Ishikawa (cell line): ENCODE measurements at regions not wholly inside any gene's neighbourhood (a gene's known extent, or its start where the extent isn't known, plus 50 kb on each side); places are given as distances from the start of the nearest gene placed in this dataset.

Source experiments
- CEBPB ChIP-seq: IDR thresholded peaks from 2 replicates; pipeline ENCODE4 v1.6.1; 2012
- CREB1 ChIP-seq: IDR thresholded peaks from 2 replicates; pipeline ENCODE4 v1.6.1; 2012; ENCODE audit warnings: low read depth
- EGR1 ChIP-seq: IDR thresholded peaks from 2 replicates; pipeline ENCODE4 v1.6.1; 2012
- EP300 ChIP-seq: IDR thresholded peaks from 2 replicates; pipeline ENCODE4 v1.6.1; 2012; ENCODE audit warnings: borderline replicate concordance
- FOXM1 ChIP-seq: IDR thresholded peaks from 2 replicates; pipeline ENCODE4 v1.6.1; 2012; ENCODE audit warnings: low read depth, borderline replicate concordance
- NFIC ChIP-seq: IDR thresholded peaks from 2 replicates; pipeline ENCODE4 v1.6.1; 2012
- RAD21 ChIP-seq: IDR thresholded peaks from 2 replicates; pipeline ENCODE4 v1.6.1; 2012; ENCODE audit warnings: low read depth
- TAF1 ChIP-seq: IDR thresholded peaks from 2 replicates; pipeline ENCODE4 v1.6.1; 2012; ENCODE audit warnings: low read depth, mild to moderate bottlenecking
- TCF12 ChIP-seq: IDR thresholded peaks from 2 replicates; pipeline ENCODE4 v1.6.1; 2012; ENCODE audit warnings: low read depth
- TEAD4 ChIP-seq: IDR thresholded peaks from 2 replicates; pipeline ENCODE4 v1.6.1; 2012
- USF1 ChIP-seq: IDR thresholded peaks from 2 replicates; pipeline ENCODE4 v1.6.1; 2012
- YY1 ChIP-seq: IDR thresholded peaks from 2 replicates; pipeline ENCODE4 v1.6.1; 2012; ENCODE audit warnings: low read depth
- ZBTB7A ChIP-seq: IDR thresholded peaks from 2 replicates; pipeline ENCODE4 v1.6.1; 2012; ENCODE audit warnings: low read depth
- TF ChIP-seq, protein P1 (sequence below): IDR thresholded peaks from 2 replicates; pipeline ENCODE4 v1.6.1; 2012; ENCODE audit warnings: low read depth, mild to moderate bottlenecking
- TF ChIP-seq, protein P2 (sequence below): IDR thresholded peaks from 2 replicates; pipeline ENCODE4 v1.6.1; 2012

DNA sequence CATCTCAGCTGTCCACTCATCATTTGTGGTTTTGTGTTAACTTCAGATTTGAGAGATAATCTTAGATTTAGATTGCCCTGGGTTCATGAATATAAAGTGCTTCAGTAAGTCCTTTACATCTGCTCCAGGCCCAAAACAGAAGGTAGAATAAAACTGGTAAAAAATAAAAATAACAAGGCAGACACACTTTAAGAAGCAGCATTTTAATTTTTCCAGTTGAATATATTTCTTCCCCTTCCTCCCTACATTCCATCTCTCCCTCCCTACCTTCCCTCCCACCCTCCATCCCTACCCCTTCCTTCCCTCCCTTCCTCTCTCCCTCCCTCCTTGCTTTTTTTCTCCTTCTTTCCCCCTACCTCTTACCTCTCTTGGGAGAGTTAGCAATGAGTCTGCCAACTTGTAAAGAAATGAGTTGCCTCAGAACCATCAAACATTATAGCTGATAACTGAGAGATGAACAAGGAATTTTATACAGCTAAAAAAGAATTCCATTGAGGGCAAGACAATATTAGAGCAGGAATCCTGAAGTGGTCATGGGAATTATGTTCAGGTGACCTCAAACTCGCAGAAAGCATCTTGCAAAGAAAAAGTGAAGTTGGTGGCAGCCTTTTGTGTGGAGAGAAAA lies 145.0 kb upstream of the SOX4 start:
- TF ChIP-seq CEBPB (no peak), NFIC (no peak), TCF12 (no peak), EP300 (no peak), TEAD4 (no peak), FOXM1 (no peak), RAD21 (no peak), EGR1 (no peak), ZBTB7A (no peak), YY1 (no peak), TAF1 (no peak)

- TF ChIP-seq NFIC (no peak), RAD21 (no peak), EGR1 (no peak), TAF1 (no peak), TEAD4 (no peak)
These were observed 143.4 kb upstream of the SOX4 start for GRCh38 chr6:21450149-21450548.

DNA sequence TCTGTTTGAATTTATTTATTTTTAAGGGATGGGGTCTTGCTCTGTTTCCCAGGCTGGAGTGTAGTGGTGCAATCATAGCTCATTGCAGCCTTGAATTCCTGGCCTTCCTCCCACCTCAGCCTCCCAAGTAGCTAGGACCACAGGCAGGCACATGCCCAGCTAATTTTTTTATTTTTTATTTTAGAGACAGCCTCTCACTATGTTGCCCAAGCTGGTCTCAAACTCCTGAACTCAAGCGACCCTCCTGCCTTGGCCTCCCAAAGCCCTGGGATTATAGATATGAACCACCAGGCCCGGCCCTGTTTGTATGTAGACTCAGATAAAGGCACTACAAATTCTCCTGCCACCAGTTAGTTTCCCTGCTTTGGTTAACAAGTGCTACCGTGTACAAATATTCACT lies 142.9 kb upstream of the SOX4 start:
- TF ChIP-seq NFIC, result no peak
- no peak for TF ChIP-seq CREB1
- no peak for TF ChIP-seq ZBTB7A
- no peak for TF ChIP-seq TAF1
- TF ChIP-seq TEAD4, result no peak
- TF ChIP-seq TCF12, result no peak
- TF ChIP-seq CEBPB, result no peak
- TF ChIP-seq YY1, result no peak
- no peak for TF ChIP-seq USF1
- no peak for TF ChIP-seq EP300
- TF ChIP-seq, protein P1, sequence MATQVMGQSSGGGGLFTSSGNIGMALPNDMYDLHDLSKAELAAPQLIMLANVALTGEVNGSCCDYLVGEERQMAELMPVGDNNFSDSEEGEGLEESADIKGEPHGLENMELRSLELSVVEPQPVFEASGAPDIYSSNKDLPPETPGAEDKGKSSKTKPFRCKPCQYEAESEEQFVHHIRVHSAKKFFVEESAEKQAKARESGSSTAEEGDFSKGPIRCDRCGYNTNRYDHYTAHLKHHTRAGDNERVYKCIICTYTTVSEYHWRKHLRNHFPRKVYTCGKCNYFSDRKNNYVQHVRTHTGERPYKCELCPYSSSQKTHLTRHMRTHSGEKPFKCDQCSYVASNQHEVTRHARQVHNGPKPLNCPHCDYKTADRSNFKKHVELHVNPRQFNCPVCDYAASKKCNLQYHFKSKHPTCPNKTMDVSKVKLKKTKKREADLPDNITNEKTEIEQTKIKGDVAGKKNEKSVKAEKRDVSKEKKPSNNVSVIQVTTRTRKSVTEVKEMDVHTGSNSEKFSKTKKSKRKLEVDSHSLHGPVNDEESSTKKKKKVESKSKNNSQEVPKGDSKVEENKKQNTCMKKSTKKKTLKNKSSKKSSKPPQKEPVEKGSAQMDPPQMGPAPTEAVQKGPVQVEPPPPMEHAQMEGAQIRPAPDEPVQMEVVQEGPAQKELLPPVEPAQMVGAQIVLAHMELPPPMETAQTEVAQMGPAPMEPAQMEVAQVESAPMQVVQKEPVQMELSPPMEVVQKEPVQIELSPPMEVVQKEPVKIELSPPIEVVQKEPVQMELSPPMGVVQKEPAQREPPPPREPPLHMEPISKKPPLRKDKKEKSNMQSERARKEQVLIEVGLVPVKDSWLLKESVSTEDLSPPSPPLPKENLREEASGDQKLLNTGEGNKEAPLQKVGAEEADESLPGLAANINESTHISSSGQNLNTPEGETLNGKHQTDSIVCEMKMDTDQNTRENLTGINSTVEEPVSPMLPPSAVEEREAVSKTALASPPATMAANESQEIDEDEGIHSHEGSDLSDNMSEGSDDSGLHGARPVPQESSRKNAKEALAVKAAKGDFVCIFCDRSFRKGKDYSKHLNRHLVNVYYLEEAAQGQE, result no peak
- no peak for TF ChIP-seq FOXM1
- TF ChIP-seq, protein P2, sequence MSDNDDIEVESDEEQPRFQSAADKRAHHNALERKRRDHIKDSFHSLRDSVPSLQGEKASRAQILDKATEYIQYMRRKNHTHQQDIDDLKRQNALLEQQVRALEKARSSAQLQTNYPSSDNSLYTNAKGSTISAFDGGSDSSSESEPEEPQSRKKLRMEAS, result no peak
- TF ChIP-seq EGR1, result no peak

DNA sequence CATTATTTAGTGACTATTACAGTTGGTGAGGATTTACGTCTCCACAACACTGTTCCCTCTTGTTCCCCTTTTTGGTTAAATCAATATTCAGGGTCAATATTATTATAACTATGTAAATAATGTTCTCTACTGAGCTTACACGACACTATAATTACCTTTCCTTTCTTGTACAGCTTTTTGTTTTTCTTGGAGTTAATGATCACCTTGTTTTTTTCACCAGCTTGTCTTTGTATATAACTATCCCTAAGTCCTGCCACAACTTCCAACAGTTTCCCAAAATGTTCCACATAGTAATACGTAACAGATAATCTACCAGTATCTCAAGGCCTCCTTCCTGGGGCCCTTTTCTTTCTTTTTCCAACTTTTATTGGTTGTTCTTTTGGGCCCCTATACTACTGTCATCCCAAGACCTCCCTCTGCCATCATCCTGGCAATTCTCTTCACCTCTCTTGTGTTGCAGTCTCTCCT lies 142.0 kb upstream of the SOX4 start:
- TF ChIP-seq NFIC (no peak), YY1 (no peak)
- TF ChIP-seq, protein P1, result no peak

GRCh38 chr6:21454262-21454661 lies 139.3 kb upstream of the SOX4 start:
- no peak for TF ChIP-seq TAF1
- no peak for TF ChIP-seq USF1
- TF ChIP-seq, protein P1, result no peak
- TF ChIP-seq NFIC, result no peak
- no peak for TF ChIP-seq CEBPB
- TF ChIP-seq TEAD4, result no peak
- TF ChIP-seq RAD21, result no peak
- TF ChIP-seq, protein P2, result no peak
- TF ChIP-seq FOXM1, result no peak
- no peak for TF ChIP-seq YY1
- TF ChIP-seq CREB1, result no peak
- no peak for TF ChIP-seq ZBTB7A
- TF ChIP-seq EGR1, result no peak
